SH-SY5Y (cell line): ENCODE measurements at regions not wholly inside any gene's neighbourhood (a gene's known extent, or its start where the extent isn't known, plus 50 kb on each side); places are given as distances from the start of the nearest gene placed in this dataset.

Experiments
- GATA2 ChIP-seq: IDR thresholded peaks from 2 replicates; pipeline ENCODE4 v1.6.1; 2011; ENCODE audit warnings: mild to moderate bottlenecking, low read depth, low read length
- GATA3 ChIP-seq: IDR thresholded peaks from 2 replicates; pipeline ENCODE4 v1.6.1; 2011; ENCODE audit warnings: low read depth, mild to moderate bottlenecking, low read length, moderate library complexity

DNA sequence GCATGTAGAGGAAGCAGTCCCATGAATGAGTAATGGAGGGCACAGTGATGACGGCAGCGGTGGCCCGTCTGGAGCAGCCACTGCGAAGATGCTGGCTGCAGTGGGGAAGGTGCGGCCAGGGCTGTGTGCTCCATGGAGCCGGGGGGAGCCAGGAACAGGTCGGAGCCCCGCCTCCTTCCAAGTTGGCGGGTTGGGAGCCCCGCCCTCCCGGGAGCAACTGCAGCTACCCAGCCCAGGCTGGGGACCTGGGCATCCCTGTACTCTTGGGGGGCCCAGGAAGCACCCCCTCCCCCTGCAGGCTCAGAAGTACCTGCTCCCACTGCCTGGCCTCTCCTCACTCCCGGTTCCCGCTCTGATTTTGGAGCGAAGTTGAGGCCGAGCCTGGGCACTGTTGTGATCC, 175.1 kb upstream of the ADCY1 start:
- no peak for TF ChIP-seq GATA3
- no peak for TF ChIP-seq GATA2

DNA sequence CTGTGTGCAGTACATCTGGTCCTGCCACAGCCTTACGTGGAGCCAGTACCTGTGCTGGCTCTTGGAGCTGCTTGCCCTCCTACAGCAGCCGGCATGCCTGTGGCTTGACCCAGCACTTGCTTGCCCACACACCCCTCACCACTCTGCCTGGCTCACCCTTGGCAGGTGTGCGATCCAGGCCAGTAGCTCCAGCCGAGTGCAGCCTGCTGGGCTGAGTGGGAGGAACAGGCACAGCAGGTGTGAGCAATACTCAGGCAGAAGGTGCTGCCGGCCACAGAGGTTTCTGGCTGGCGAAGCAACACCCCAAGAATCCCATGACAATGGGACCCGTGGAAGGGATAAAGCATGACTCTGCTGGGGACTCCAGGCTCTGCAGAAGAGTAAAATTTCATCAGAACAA, 173.5 kb upstream of the ADCY1 start:
- TF ChIP-seq GATA3: no peak
- TF ChIP-seq GATA2: no peak

DNA sequence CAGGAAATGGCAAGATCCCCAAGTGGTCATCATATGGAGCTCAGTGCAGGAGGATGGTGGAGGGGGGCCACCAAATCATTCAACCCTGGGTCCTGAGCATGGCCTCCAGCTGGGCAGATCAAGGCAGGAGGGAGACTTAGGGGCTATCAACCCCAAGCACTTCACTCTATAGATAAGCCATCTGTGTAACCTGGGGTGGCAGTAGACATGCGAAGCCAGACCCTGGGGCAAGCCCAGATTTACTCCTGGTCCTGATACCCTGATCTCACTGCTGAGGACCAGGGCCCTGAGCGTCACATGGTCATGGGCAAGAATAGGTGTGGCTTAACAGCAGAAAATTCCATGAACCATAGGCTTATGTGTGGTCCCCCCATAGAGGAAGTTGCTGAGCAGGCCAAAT, 173.0 kb upstream of the ADCY1 start:
- no peak for TF ChIP-seq GATA3
- TF ChIP-seq GATA2: no peak

GRCh38 chr7:45401851-45402250, 172.3 kb upstream of the ADCY1 start:
- TF ChIP-seq GATA3 (no peak), GATA2 (no peak)

DNA sequence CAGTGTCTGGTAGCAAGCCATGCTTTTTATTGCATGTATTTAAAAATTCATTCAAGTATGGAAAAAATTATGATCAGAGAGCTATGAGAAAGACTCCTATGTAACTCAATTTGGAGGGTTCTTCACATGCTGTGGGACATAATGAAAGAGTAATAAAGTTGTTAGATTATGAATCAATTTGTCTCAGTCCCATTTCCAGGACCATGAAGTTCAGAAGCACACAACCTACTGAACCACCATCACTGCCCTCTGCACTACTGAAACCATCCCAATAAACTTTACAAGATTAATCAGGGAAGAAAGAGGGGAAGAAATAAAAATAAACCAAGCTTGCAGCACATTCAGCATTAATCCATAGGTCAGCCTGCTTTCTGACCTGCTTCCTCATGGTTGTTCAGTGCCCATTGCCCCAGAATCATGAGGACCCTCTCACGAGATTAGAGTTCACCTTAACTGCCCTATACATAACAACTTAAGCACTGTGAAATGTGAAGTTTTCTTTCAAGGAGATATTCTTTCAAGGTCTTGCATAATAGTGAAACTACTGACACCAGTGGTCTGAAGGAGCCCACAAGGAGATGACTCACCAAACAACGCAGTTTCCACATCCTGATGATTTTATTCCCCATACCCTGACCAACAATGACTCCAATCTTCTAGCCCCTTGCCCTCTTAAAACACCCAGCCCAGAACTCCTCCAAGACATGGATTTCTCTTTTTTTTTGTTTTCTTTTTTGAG, 171.5 kb upstream of the ADCY1 start:
- no peak for TF ChIP-seq GATA3
- no peak for TF ChIP-seq GATA2

GRCh38 chr7:45404622-45405021, 169.5 kb upstream of the ADCY1 start:
- no peak for TF ChIP-seq GATA2
- TF ChIP-seq GATA3: no peak

- TF ChIP-seq GATA2 (no peak), GATA3 (no peak)
These were observed 166.3 kb upstream of the ADCY1 start for GRCh38 chr7:45407730-45408408.

GRCh38 chr7:45408409-45408737, 165.8 kb upstream of the ADCY1 start:
- TF ChIP-seq GATA2: no peak
- no peak for TF ChIP-seq GATA3

DNA sequence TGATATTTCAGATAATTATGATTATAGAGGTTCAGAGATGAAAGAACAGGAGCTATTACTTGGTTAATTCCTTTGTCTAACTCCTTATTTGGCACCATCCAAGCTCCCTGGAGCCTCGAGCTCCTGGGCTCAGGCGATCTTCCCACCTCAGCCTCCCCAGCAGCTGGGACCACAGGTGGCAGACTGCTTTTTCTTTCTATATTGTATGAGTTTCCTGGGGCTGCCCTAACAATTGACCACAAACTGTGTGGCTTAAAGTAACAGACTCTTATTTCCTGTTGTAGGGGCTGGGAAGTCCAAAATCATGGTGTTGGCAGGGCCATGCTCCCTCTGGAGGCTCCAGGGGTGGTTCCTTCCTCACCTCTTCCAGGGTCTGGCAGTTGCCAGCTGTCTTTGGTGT, 163.3 kb upstream of the ADCY1 start:
- TF ChIP-seq GATA2 (no peak), GATA3 (no peak)

- TF ChIP-seq GATA2: no peak
- no peak for TF ChIP-seq GATA3
These were observed 160.7 kb upstream of the ADCY1 start for GRCh38 chr7:45413419-45413818.

- no peak for TF ChIP-seq GATA2
- TF ChIP-seq GATA3: no peak
These were observed 159.9 kb upstream of the ADCY1 start for GRCh38 chr7:45414226-45414625.

DNA sequence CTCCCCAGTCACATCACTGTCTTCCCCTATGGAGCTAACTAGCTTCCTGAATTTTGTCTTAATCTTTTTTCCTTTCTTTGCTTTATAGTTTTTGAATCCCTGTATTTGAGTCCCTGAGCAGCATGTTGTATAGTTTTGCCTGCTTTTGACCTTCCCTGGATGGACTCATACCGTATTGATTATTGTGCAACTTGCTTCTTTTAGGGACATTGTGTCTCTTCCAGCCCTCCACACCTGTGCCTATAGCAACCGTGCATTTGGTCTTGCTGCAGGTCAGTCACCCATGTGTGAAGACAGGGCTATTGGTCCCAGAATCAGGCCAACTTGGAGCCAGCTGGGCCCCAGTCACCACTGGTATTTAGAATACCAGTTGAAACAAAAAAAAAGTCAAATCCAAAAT, 158.9 kb upstream of the ADCY1 start:
- TF ChIP-seq GATA3 (no peak), GATA2 (no peak)

DNA sequence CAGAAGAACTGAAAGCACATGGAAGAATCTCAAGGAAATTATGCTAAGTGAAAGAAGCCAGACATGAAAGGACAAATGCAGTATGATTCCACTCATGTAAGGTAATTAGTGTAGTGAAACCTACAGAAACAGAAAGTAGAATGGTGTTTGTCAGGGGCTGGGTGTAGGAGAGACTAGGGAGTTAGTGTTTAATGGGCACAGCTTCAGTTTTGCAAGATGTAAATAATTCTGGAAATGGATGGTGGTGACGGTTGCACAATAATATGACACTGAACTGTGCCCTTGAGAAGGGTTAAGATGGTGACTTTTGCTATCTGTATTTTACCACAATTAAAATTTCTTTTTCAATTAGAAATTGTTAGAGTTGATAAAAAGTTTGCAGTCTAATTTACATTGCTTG, 157.3 kb upstream of the ADCY1 start:
- TF ChIP-seq GATA2 (no peak), GATA3 (no peak)

DNA sequence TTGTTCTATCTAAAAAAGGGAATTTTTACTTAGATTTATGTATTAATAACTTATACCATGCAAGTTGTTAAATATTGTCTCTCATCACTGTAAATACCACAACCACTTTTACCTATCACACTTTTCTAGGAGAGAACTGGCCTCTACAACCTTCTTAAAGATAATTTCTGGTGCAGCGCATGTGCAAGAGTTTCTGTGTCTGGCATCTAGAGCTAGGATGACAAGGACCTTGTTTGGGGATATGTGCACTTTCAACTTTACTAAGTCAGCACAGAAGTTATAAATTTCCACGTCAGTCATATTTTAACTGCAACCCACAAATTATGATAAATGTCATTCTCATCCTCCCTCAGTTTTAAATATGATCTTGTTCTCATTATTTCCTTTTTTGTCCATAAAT, 156.9 kb upstream of the ADCY1 start:
- TF ChIP-seq GATA2: no peak
- TF ChIP-seq GATA3: no peak

DNA sequence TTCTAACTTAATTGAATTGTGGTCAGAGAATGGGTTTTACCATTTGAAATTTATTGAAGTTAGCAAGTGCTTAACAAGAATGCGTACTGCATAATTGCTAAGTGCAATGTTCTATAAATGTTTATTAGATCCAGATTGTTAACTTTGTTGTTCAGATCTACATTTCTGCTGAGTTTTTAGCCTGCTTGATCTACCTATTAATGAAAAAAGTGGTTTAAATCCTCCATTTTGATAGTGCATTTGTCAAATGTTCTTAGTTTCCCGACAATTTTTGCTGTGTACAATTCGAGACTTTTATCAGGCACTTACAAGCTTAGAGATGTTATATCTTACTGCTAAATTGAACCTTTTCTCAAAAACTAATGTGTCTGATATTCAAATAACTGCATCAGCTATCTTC, 156.4 kb upstream of the ADCY1 start:
- TF ChIP-seq GATA2 (no peak), GATA3 (no peak)

GRCh38 chr7:45420843-45421495, 153.2 kb upstream of the ADCY1 start:
- no peak for TF ChIP-seq GATA3
- TF ChIP-seq GATA2: no peak
